ENCODE measurements at regions not wholly inside any gene's neighbourhood (a gene's known extent, or its start where the extent isn't known, plus 50 kb on each side); places are given as distances from the start of the nearest gene placed in this dataset.
"Not testable (repeated sequence)": the region's sequence is repeated elsewhere in the genome, so short reads cannot be mapped to it uniquely, and the experiment has no call there.

- no peak overlapping the region for H3K27ac ChIP-seq (ENCODE audit: low read depth, low read length)
- no peak overlapping the region for H3K9ac ChIP-seq (ENCODE audit: low read depth in 1 of 2, low read length in 2 of 2)
- no peaks in the 10 kb centered on the region for H3K4me1 ChIP-seq (ENCODE audit: control insufficient read depth in 1 of 2, insufficient read depth in 2 of 2, low read length in 2 of 2)
- no peaks in the 10 kb centered on the region for H3K9me3 ChIP-seq (ENCODE audit: control insufficient read depth in 1 of 2, low read length in 2 of 2)
- no peak overlapping the region for H3K4me3 ChIP-seq (ENCODE audit: low read depth in 1 of 2, low read length in 2 of 2)
- H3K27me3 ChIP-seq (ENCODE audit: control insufficient read depth in 1 of 2, insufficient read depth in 2 of 2, low read length in 2 of 2), result no peaks in the 10 kb centered on the region
- no peaks in the 10 kb centered on the region for H3K36me3 ChIP-seq (ENCODE audit: control insufficient read depth in 1 of 2, insufficient read depth in 2 of 2, low read length in 2 of 2)
These were observed 121.2 kb upstream of the ANKRD30BL start for GRCh38 chr2:132282911-132283310.

- H3K9ac ChIP-seq (ENCODE audit: low read depth in 1 of 2, low read length in 2 of 2); H3K36me3 ChIP-seq (ENCODE audit: control insufficient read depth in 1 of 2, insufficient read depth in 2 of 2, low read length in 2 of 2); H3K27ac ChIP-seq (ENCODE audit: low read depth, low read length); H3K4me1 ChIP-seq (ENCODE audit: control insufficient read depth in 1 of 2, insufficient read depth in 2 of 2, low read length in 2 of 2); H3K27me3 ChIP-seq (ENCODE audit: control insufficient read depth in 1 of 2, insufficient read depth in 2 of 2, low read length in 2 of 2); H3K4me3 ChIP-seq (ENCODE audit: low read depth in 1 of 2, low read length in 2 of 2); H3K9me3 ChIP-seq (ENCODE audit: control insufficient read depth in 1 of 2, low read length in 2 of 2): not testable (repeated sequence)
These were observed 124.6 kb upstream of the ANKRD30BL start for GRCh38 chr2:132286289-132286911.

DNA sequence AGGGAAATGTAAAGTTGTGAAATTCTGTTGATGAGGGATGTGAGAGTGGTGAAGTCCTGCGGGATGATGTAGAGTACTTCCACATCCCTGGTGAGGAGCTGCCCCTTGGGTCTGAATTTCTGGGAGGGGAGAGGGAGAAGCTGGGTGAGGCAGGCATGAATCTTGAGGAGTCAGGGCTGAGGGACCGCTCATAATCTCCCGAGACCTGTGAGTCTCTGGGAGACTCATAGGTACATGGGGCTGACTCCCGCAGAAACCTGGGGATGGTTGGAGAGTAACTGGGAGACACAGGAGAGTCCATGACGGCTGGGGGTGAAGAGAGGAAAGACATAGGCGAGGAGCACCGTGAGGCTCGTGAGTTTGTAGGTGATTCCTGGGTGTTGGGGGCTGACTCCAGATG is 126.2 kb upstream of the ANKRD30BL start:
- not testable (repeated sequence) for H3K4me1 ChIP-seq (ENCODE audit: control insufficient read depth in 1 of 2, insufficient read depth in 2 of 2, low read length in 2 of 2); H3K4me3 ChIP-seq (ENCODE audit: low read depth in 1 of 2, low read length in 2 of 2); H3K27ac ChIP-seq (ENCODE audit: low read depth, low read length); H3K9ac ChIP-seq (ENCODE audit: low read depth in 1 of 2, low read length in 2 of 2); H3K9me3 ChIP-seq (ENCODE audit: control insufficient read depth in 1 of 2, low read length in 2 of 2); H3K36me3 ChIP-seq (ENCODE audit: control insufficient read depth in 1 of 2, insufficient read depth in 2 of 2, low read length in 2 of 2); H3K27me3 ChIP-seq (ENCODE audit: control insufficient read depth in 1 of 2, insufficient read depth in 2 of 2, low read length in 2 of 2)

DNA sequence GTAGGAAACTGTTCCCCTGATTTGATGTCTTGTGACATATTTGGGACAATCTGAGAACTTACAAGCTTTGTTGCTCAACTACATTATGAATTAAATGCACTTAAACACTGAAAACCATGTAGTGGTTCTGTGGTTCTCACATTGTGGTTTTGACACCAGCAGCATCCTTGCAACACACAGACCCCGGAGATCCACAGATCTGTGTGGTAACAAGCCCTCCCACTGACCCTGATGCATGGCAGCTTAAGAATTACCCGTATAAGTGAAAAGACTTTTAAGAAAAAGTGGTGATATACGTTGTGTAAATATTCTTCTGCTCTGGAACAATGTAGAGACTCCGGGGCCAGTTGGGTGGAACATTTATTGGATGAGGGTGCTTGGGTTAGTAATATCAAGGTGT is 127.4 kb upstream of the ANKRD30BL start:
- H3K9ac ChIP-seq (ENCODE audit: low read depth in 1 of 2, low read length in 2 of 2); H3K9me3 ChIP-seq (ENCODE audit: control insufficient read depth in 1 of 2, low read length in 2 of 2); H3K4me1 ChIP-seq (ENCODE audit: control insufficient read depth in 1 of 2, insufficient read depth in 2 of 2, low read length in 2 of 2); H3K27me3 ChIP-seq (ENCODE audit: control insufficient read depth in 1 of 2, insufficient read depth in 2 of 2, low read length in 2 of 2); H3K4me3 ChIP-seq (ENCODE audit: low read depth in 1 of 2, low read length in 2 of 2); H3K27ac ChIP-seq (ENCODE audit: low read depth, low read length); H3K36me3 ChIP-seq (ENCODE audit: control insufficient read depth in 1 of 2, insufficient read depth in 2 of 2, low read length in 2 of 2): not testable (repeated sequence)

DNA sequence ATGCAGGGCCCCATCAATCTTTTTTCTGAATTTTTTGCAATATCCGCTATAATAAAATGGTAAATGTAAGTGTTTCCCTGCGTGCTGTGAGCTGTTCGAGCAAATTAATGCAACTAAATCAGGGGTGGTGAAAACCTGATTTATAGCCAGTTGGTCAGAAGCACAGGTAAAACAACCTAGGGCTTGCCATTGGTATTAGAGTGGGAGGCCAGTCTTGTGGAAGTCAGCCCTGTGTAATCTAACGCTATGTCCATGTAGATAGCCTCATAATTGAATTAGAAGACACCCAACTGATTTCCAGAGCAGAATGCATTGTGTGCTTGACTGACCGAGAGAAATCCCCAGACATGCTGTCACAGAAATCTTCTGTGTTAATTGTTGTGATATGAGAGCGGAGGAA is 126.8 kb upstream of the GPR39 start:
- not testable (repeated sequence) for H3K4me1 ChIP-seq (ENCODE audit: control insufficient read depth in 1 of 2, insufficient read depth in 2 of 2, low read length in 2 of 2); H3K9ac ChIP-seq (ENCODE audit: low read depth in 1 of 2, low read length in 2 of 2)

DNA sequence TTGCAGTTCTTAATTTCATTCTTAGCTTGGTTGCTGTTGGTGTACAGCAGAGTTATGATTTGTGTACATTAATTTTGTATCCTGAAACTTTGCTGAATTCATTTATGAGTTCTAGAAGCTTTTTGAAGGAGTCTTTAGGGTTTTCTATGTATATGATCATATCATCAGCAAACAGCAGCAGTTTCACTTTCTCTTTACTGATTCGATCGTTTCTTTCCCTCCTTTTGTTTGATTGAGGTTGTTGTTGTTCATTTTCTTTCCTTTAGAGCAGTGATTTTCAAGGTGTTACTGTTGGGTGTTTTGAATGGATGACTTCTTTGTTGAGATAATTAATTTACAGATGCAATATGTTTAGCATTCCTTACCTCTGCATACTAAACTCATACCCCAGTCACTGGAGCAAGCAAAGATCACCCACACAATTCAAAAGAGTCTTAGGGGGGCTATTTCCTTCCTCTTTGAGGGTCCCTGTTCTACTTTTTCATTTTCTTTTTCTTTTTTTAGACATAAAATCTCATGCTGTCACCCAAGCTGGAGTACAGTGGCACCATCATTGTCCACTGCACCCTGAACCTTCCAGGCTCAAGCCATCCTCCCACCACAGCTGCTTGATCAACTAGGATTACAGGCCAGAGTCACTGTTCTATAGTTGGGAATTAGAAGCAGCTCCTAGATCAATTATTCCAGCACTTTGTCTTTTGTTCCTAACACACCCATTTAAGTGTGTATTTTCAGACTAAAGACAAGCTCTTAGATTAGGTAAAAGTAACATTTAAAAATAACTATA is 115.8 kb upstream of the GPR39 start:
- not testable (repeated sequence) for H3K27ac ChIP-seq (ENCODE audit: low read depth, low read length); H3K4me1 ChIP-seq (ENCODE audit: control insufficient read depth in 1 of 2, insufficient read depth in 2 of 2, low read length in 2 of 2); H3K9ac ChIP-seq (ENCODE audit: low read depth in 1 of 2, low read length in 2 of 2); H3K27me3 ChIP-seq (ENCODE audit: control insufficient read depth in 1 of 2, insufficient read depth in 2 of 2, low read length in 2 of 2); H3K9me3 ChIP-seq (ENCODE audit: control insufficient read depth in 1 of 2, low read length in 2 of 2); H3K36me3 ChIP-seq (ENCODE audit: control insufficient read depth in 1 of 2, insufficient read depth in 2 of 2, low read length in 2 of 2)
- peak overlapping the region in 1 of 2 donors; percentile 22 for H3K4me3 ChIP-seq (ENCODE audit: low read depth in 1 of 2, low read length in 2 of 2)

More for the DNA sequence above, 126.8 kb upstream of the GPR39 start:
- not testable (repeated sequence) for H3K4me3 ChIP-seq (ENCODE audit: low read depth in 1 of 2, low read length in 2 of 2); H3K36me3 ChIP-seq (ENCODE audit: control insufficient read depth in 1 of 2, insufficient read depth in 2 of 2, low read length in 2 of 2); H3K27me3 ChIP-seq (ENCODE audit: control insufficient read depth in 1 of 2, insufficient read depth in 2 of 2, low read length in 2 of 2); H3K27ac ChIP-seq (ENCODE audit: low read depth, low read length); H3K9me3 ChIP-seq (ENCODE audit: control insufficient read depth in 1 of 2, low read length in 2 of 2)

DNA sequence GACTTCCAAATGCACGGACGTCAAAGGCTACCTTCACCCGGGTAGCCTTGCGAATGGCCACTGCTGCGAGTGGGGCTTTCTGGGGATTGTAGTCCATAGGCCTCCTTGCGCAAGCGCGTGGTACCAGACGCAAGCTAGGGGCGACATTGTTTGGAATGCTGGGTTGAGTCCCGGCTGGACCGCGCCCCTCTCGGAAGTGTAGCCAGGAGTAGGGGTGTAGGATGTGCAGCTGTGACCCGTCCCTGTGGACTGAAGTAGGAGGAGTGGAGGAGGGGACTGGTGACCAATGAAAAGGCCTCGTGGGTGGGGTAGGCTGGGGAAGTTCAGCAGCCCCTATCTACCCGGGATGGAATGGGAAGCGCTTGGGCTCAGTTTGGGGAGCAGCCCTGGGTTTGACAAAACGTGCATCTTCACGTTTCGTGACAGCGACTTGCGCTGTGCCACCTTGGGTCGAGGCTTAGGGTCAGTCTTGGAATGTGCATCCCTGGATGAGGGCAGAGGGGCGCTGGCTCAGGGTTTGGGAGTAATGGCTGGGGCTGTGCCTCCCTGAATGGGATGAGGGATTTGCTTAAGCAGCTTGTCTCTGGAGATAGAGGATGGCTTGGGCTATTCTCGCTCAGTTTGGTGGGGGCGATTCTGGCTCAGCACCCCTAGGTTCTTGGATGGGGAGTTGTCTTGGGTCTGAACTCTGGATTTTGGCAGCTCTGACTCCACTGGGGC is 111.8 kb upstream of the GPR39 start:
- H3K4me1 ChIP-seq (ENCODE audit: control insufficient read depth in 1 of 2, insufficient read depth in 2 of 2, low read length in 2 of 2); H3K27ac ChIP-seq (ENCODE audit: low read depth, low read length); H3K9ac ChIP-seq (ENCODE audit: low read depth in 1 of 2, low read length in 2 of 2); H3K27me3 ChIP-seq (ENCODE audit: control insufficient read depth in 1 of 2, insufficient read depth in 2 of 2, low read length in 2 of 2); H3K36me3 ChIP-seq (ENCODE audit: control insufficient read depth in 1 of 2, insufficient read depth in 2 of 2, low read length in 2 of 2); H3K9me3 ChIP-seq (ENCODE audit: control insufficient read depth in 1 of 2, low read length in 2 of 2): not testable (repeated sequence)
- peak overlapping the region; percentile 40 to 50 for H3K4me3 ChIP-seq (ENCODE audit: low read depth in 1 of 2, low read length in 2 of 2)

DNA sequence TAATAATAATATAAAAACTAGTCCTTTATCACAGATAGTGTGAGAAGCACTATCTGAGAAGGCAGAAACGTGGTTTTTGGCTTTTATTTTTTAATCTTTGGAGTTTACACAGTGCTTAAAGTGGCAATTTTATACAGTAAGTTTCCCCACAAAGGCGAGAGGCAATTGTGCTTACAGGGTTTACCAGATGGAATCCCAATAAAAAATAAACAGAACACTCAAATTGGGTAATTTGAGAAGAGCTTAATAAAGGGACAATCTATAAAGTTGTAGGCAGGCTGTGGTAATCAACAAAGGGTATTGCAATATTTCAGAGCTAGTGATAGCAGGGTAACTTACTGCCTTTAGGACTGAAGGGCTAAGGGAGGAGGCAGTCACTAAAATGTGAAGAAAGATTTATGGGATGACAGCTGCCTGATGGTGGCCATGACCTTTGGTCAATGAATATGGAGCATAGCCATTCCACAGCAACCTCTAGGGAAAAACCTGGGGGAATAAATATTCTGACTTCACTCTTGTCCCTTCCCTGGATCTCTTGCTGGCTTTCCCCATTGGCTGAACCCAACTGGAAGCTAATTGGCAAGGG is 108.9 kb upstream of the GPR39 start:
- not testable (repeated sequence) for H3K9me3 ChIP-seq (ENCODE audit: control insufficient read depth in 1 of 2, low read length in 2 of 2); H3K9ac ChIP-seq (ENCODE audit: low read depth in 1 of 2, low read length in 2 of 2)

DNA sequence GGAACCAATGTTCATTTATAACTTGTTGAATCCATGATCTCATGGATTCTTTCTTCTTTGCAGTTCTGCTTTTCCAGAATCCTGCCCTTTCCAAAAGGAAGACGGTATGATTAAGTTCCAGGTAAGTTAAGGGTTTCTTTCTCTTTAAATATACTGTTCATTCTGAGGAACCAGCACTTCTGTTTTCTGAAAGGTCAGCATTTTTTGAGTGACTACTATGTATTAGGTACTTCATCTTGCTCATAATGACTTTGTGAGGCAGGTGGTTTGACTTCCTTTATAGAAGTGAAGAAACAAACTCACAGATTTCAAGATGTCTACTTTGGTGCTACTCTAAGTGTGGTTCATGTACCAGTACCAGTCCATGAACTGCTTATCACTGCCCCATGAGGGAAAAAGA is 107.4 kb upstream of the GPR39 start:
- not testable (repeated sequence) for H3K9me3 ChIP-seq (ENCODE audit: control insufficient read depth in 1 of 2, low read length in 2 of 2); H3K27me3 ChIP-seq (ENCODE audit: control insufficient read depth in 1 of 2, insufficient read depth in 2 of 2, low read length in 2 of 2); H3K9ac ChIP-seq (ENCODE audit: low read depth in 1 of 2, low read length in 2 of 2); H3K36me3 ChIP-seq (ENCODE audit: control insufficient read depth in 1 of 2, insufficient read depth in 2 of 2, low read length in 2 of 2); H3K4me3 ChIP-seq (ENCODE audit: low read depth in 1 of 2, low read length in 2 of 2); H3K27ac ChIP-seq (ENCODE audit: low read depth, low read length); H3K4me1 ChIP-seq (ENCODE audit: control insufficient read depth in 1 of 2, insufficient read depth in 2 of 2, low read length in 2 of 2)

More for the DNA sequence above, 108.9 kb upstream of the GPR39 start:
- not testable (repeated sequence) for H3K4me3 ChIP-seq (ENCODE audit: low read depth in 1 of 2, low read length in 2 of 2); H3K36me3 ChIP-seq (ENCODE audit: control insufficient read depth in 1 of 2, insufficient read depth in 2 of 2, low read length in 2 of 2); H3K27ac ChIP-seq (ENCODE audit: low read depth, low read length); H3K4me1 ChIP-seq (ENCODE audit: control insufficient read depth in 1 of 2, insufficient read depth in 2 of 2, low read length in 2 of 2); H3K27me3 ChIP-seq (ENCODE audit: control insufficient read depth in 1 of 2, insufficient read depth in 2 of 2, low read length in 2 of 2)

DNA sequence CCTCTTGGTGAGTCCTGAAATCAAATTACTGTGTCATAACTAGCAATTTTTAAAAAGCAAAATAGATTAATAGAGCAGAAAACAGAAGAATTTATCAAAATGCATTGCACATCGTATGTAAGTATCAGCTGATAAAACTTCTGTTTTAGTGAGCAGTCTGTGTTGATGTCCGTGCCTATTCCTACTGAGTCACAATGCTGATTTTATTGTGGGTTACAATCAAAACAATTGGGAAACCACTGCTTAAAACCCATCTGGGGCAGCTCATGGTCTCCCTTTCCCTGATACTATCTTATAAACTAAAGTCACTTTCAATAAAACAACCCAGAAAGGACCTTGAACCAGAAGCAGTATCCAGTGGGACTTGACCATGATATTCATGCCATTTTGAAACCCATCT is 101.1 kb upstream of the GPR39 start:
- H3K4me1 ChIP-seq (ENCODE audit: control insufficient read depth in 1 of 2, insufficient read depth in 2 of 2, low read length in 2 of 2); H3K27ac ChIP-seq (ENCODE audit: low read depth, low read length); H3K4me3 ChIP-seq (ENCODE audit: low read depth in 1 of 2, low read length in 2 of 2); H3K27me3 ChIP-seq (ENCODE audit: control insufficient read depth in 1 of 2, insufficient read depth in 2 of 2, low read length in 2 of 2); H3K9me3 ChIP-seq (ENCODE audit: control insufficient read depth in 1 of 2, low read length in 2 of 2); H3K9ac ChIP-seq (ENCODE audit: low read depth in 1 of 2, low read length in 2 of 2); H3K36me3 ChIP-seq (ENCODE audit: control insufficient read depth in 1 of 2, insufficient read depth in 2 of 2, low read length in 2 of 2): not testable (repeated sequence)

All from duodenal mucosa (tissue), 2 donors.